T-helper 2 cell (primary cell): ENCODE measurements at regions not wholly inside any gene's neighbourhood (a gene's known extent, or its start where the extent isn't known, plus 50 kb on each side); places are given as distances from the start of the nearest gene placed in this dataset.
A peak's percentile ranks its signal among the peaks of the same experiment; 100 is the strongest.
"Not testable (repeated sequence)": the region's sequence is repeated elsewhere in the genome, so short reads cannot be mapped to it uniquely, and the experiment has no call there.

ENCODE experiments used
- DNase-seq, 5 experiments: peaks; one replicate each; pipeline versions ENCODE4 v3.0.0 to v3.0.0-alpha.2; 2012 to 2022

DNA sequence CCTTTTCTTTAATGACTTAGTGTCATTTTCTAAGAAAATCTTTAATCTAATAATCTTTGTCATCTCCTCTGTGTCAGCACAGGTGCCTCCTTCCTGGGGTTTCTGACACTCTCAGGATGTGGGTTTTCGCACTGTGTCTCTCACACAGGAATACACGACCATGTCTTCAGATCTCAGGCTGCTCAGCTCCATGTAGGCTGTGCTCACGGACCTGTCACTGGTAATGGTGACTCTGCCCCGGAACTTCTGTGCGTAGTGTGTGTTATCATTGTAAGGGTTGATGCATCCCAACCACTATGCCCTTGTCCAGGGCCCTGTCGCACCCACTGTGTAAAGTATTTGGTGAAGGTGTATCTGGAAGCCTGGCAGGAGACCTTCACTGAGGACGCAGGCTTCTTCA, 647.8 kb downstream of the TMEM121 start:
- DNase-seq: peak in 3 of 5 experiments; percentile 47 to 90 (median 83)

GRCh38 chr14:106177266-106178246, 651.2 kb downstream of the TMEM121 start:
- DNase-seq: peak in 2 of 5 experiments; percentile 75 to 91

GRCh38 chr14:106179761-106180160, 653.4 kb downstream of the TMEM121 start:
- DNase-seq: no peak

DNA sequence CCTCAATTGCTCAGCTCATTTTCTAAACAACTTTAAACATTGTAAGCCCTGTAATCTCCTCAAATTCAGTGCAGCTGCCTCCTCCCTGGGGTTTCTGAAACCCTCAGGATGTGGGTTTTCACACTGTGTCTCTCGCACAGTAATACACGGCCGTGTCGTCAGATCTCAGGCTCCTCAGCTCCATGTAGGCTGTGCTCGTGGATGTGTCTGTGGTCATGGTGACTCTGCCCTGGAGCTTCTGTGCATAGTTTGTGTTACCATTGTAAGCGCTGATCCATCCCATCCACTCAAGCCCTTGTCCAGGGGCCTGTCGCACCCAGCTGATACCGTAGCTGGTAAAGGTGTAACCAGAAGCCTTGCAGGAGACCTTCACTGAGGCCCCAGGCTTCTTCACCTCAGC, 658.4 kb downstream of the TMEM121 start:
- peak in 4 of 5 experiments; percentile 31 to 93 (median 57) for DNase-seq

- DNase-seq: not testable (repeated sequence)
These were observed 658.9 kb downstream of the TMEM121 start for GRCh38 chr14:106185174-106185836.

GRCh38 chr14:106185837-106186233, 659.5 kb downstream of the TMEM121 start:
- peak; percentile 32 to 70 (median 52) for DNase-seq

- no peak for DNase-seq
These were observed 660.8 kb downstream of the TMEM121 start for GRCh38 chr14:106187216-106187615.

DNA sequence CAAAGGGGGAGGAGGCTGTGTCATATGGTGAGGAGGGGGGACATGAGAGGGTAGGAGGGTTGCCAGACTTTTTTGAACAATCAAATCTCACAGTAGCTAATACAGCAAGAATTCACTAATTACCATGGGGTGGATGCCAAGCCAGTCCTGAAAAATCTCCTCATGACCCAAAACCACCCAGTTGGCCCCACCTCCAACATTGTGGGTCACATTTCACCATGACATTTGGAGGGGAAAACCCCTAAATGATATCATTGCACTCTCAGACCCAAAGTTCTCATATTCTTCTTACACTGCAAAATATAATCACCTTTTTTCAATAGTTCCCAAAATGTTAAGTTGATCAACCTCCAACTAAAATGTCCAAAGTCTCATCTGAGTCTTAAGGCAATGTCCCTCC, 666.3 kb downstream of the TMEM121 start:
- DNase-seq: not testable (repeated sequence)

GRCh38 chr14:106196459-106196858, 670.1 kb downstream of the TMEM121 start:
- peak; percentile 22 to 59 (median 38) for DNase-seq

DNA sequence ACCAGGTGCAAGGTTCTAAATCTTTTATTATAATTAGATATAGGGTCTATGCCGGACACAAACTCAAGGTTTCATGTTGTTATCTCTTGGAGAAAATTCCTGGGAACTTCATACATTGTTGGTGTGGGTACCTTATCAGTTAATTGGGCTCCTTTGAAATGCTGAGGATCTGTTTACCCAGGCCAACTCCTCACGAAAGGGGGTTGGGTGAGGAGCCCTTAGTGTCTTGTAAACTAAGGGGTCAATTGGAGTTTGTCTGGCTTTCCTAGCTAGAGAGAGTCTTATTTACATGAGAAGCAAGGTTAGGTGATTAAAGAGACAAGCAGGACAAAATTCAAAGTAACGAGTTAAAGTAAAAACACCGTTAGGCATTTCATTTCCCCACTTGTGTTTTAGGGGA, 670.9 kb downstream of the TMEM121 start:
- DNase-seq: not testable (repeated sequence)

DNA sequence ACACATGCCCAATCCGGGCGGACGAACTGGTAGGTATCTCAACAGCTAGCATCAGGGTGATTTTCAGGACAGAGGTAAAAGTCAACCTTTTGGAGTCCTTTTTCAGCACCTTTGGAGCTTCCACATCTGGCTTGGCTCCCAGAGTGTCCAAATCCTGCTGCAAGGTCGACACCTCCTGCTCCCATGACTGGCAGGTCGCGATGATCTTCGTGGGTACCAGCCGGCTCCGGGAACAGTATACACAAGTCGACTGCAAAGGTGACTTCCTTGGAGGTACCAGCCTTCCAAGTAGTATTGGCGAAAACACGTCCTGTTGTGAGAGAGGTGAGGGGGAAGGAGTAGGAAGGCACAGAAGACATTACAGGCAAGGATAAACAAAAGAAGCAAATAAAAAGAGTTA, 672.7 kb downstream of the TMEM121 start:
- DNase-seq: no peak

DNA sequence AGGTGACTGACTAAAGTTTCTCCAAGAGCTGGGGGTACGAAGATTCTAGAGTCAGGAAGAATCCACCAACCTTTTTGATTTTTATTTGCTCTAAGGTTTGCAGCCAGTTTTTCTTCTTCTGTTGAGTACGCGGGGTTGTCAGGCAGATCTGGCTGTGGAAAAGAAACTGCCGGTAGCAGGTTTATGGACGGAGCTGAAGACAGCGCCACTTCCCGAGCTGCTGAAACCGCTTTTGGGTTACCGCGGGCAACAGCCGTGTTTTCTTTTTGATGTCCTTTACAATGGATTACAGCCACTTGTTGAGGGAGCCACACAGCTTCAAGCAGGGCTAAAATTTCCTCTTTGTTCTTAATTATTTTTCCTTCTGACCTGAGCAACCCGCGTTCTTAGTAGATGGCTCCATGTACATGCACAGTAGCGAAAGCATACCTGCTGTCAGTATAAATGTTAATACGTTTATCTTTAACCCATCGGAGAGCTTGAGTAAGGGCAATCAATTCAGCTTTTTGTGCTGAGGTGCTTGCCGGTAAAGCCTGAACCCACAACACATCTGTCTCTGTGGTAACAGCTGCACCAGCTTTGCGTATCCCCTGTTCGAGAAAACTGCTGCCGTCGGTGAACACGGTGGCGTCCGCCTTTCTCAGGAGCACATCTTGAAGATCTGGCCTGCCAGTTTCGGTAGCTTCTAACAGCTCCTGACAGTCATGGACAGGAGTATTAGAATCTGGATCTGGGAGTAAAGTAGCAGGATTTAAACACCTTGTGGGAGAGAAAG, 674.3 kb downstream of the TMEM121 start:
- peak in 1 of 5 experiments; percentile 45 for DNase-seq

DNA sequence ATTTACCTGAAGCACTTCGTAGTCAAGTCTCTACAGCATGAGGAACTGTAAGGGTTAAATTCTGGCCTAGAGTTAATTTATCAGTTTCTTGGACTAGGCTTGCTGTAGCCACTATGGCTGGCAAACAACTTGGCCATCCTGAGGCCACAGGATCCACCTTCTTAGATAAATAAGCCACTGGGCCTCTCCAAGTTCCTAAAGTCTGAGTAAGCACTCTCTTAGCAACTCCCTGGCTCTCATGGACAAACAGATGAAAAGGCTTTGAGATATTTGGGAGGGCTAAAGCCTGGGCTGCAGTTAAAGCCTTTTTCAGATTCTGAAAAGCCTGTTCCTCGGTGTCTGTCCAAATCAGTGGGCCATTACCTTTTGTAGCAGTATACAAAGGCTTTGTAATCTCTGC, 675.0 kb downstream of the TMEM121 start:
- DNase-seq: no peak

GRCh38 chr14:106203438-106203837, 677.1 kb downstream of the TMEM121 start:
- no peak for DNase-seq

DNA sequence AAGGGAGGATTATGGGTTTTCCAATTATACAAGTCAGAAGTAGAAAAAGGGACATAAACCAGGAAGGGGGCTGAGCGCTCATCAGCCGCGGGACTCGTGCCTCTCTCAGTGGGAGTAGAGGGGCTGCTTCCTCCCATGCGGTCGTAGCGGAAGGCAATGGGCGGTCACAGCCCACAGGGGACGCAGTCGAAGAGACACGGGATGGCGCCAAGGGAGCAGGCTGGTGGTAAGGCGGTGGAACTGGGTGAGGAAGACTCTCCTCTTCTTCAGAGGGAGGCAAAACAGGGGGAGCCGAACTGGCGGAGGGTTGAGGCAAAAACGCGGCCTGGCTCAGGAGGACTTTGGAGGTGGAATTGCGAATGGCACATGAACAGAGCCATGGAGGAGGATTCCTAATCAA, 677.7 kb downstream of the TMEM121 start:
- no peak for DNase-seq

GRCh38 chr14:106207316-106207715, 680.9 kb downstream of the TMEM121 start:
- no peak for DNase-seq

- DNase-seq: no peak
These were observed 682.4 kb downstream of the TMEM121 start for GRCh38 chr14:106208794-106209193.

DNA sequence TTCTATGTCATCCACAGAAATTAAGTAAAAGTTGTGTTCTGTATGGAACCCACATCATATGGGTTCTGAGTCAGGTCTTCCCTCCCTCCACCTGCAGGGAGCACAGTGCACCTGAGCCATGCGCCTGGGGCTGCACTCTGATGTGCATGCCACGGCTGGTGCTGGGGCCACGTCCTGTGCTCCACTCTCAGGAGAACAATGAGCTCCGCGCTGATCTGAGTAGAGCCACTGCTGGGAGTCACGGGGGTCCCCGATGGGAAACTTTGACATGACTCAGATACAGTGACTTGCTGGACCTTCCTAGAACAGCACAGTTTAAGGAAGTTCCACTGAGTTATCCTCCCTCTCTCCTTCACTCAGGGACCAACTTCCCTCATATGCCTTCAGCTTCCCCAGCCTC, 683.4 kb downstream of the TMEM121 start:
- DNase-seq: peak in 1 of 5 experiments; percentile 23

DNA sequence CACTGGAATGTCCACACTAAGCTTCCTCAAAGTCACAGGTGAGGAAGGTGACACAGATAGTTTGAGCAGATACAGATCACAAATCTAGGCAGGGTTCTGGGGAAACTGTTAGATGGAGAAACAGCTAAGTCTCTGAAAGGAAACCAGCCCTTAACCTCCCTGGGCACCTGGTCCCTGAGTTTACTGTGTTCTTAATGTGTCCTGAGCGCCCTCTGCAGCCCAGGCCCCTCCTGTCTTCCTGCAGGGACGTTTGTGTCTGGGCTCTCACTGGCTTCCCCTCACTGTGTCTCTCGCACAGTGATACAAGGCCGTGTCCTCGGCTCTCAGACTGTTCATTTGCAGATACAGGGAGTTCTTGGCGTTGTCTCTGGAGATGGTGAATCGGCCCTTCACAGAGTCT, 684.3 kb downstream of the TMEM121 start:
- DNase-seq: peak in 1 of 5 experiments; percentile 60

DNA sequence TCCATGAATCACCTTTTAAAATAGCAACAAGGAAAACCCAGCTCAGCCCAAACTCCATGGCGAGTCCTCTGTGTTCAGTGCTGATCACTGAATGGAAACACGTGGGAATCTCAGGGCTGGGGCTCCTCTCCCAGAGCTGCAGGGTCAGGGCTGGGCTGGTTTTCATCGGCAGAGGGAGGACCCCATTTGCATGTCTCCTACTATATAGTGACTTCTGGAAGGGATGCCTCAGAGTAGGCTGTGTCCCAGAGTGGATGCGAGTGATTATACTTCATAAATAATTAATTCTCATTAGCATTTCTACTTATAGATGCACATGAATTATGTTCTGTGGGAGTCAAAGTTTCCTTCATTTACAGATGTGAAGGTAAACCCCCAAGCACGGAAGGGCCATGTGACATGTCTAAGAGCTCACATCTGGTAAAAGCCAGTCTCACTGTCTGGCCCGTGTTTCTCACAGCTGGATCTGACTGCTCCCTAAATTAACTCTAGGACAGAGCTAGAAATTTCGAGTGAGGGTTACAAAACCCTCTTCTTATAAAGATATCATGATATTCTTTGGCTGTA, 685.0 kb downstream of the TMEM121 start:
- no peak for DNase-seq

GRCh38 chr14:106215229-106215628, 688.8 kb downstream of the TMEM121 start:
- no peak for DNase-seq

DNA sequence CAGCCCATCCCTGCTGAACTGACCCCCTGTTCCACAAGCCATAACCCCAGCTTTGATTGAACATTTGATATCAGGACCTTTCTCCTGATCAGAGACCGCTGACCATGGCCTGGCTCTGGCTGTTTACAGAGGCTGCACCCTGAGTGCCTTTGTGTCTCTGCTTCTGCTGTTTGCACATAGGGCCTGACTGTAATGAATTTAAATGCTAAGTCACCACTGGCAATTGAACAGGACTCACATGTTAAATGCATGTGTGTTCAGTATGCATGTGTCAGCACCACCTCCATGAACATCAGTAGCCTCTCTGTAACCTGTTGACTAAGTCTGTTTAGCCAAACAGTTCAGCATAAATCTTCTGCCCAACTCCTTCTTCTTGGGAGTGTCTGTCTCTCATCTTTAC, 690.3 kb downstream of the TMEM121 start:
- DNase-seq: no peak

- peak in 1 of 5 experiments; percentile 29 for DNase-seq
These were observed 691.8 kb downstream of the TMEM121 start for GRCh38 chr14:106218174-106218573.
